ENCODE measurements at regions not wholly inside any gene's neighbourhood (a gene's known extent, or its start where the extent isn't known, plus 50 kb on each side); places are given as distances from the start of the nearest gene placed in this dataset.

- DNase-seq (no peak), ATAC-seq (ENCODE audit: low read depth in 2 of 2) (no peak)
- H3K9me3 Mint-ChIP-seq, result no peaks in the 10 kb centered on the region
- H3K27me3 Mint-ChIP-seq, result no peaks in the 10 kb centered on the region
- H3K4me3 Mint-ChIP-seq, result no peak overlapping the region
- H3K27ac Mint-ChIP-seq, result no peak overlapping the region
- H3K36me3 Mint-ChIP-seq, result no peaks in the 10 kb centered on the region
- H3K4me1 Mint-ChIP-seq, result no peaks in the 10 kb centered on the region
Measured at GRCh38 chr2:120564213-120565094, 171.2 kb upstream of the GLI2 start.

- no peaks in the 10 kb centered on the region for H3K27me3 Mint-ChIP-seq
- ATAC-seq (ENCODE audit: low read depth in 2 of 2), result no peak
Measured at GRCh38 chr2:120565095-120565460, 170.6 kb upstream of the GLI2 start.

GRCh38 chr2:120565929-120566328 lies 169.7 kb upstream of the GLI2 start:
- Mint-ChIP-seq H3K9me3 (no peaks in the 10 kb centered on the region), H3K36me3 (no peaks in the 10 kb centered on the region), H3K4me1 (no peaks in the 10 kb centered on the region), H3K27me3 (no peaks in the 10 kb centered on the region), H3K27ac (no peak overlapping the region), H3K4me3 (no peak overlapping the region)
- DNase-seq (no peak), ATAC-seq (ENCODE audit: low read depth in 2 of 2) (no peak)

More at GRCh38 chr2:120565095-120565460, 170.6 kb upstream of the GLI2 start:
- Mint-ChIP-seq H3K9me3 (no peaks in the 10 kb centered on the region), H3K36me3 (no peaks in the 10 kb centered on the region), H3K4me3 (no peak overlapping the region), H3K27ac (no peak overlapping the region), H3K4me1 (no peaks in the 10 kb centered on the region)
- no peak for DNase-seq

GRCh38 chr2:120566331-120567035 lies 169.2 kb upstream of the GLI2 start:
- Mint-ChIP-seq H3K27ac (no peak overlapping the region), H3K4me3 (no peak overlapping the region), H3K36me3 (no peaks in the 10 kb centered on the region), H3K9me3 (no peaks in the 10 kb centered on the region), H3K4me1 (no peaks in the 10 kb centered on the region), H3K27me3 (no peaks in the 10 kb centered on the region)
- DNase-seq (no peak), ATAC-seq (ENCODE audit: low read depth in 2 of 2) (no peak)

DNA sequence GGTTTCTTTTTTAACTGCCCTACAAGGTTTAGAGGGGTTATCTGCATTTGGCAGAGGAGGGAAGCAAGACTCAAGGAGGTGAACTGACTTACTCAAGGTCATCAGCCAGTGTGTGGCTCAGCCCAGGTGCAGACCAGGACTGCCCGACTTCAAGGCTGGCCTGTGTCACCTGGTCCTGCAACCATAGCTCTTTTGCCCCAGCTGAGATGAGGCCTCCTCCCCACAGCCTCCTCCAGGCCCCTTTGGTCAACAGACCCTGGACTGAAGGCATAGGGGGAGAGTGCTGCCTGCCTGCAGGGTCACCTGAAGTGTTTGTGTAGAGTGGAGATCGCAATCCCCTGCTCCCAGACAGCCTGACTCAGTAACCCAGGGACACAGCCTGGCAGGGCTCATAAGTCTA lies 168.5 kb upstream of the GLI2 start:
- Mint-ChIP-seq H3K27ac (no peak overlapping the region), H3K27me3 (no peaks in the 10 kb centered on the region), H3K9me3 (no peaks in the 10 kb centered on the region), H3K4me3 (no peak overlapping the region), H3K36me3 (no peaks in the 10 kb centered on the region), H3K4me1 (no peaks in the 10 kb centered on the region)
- DNase-seq (no peak), ATAC-seq (ENCODE audit: low read depth in 2 of 2) (no peak)

DNA sequence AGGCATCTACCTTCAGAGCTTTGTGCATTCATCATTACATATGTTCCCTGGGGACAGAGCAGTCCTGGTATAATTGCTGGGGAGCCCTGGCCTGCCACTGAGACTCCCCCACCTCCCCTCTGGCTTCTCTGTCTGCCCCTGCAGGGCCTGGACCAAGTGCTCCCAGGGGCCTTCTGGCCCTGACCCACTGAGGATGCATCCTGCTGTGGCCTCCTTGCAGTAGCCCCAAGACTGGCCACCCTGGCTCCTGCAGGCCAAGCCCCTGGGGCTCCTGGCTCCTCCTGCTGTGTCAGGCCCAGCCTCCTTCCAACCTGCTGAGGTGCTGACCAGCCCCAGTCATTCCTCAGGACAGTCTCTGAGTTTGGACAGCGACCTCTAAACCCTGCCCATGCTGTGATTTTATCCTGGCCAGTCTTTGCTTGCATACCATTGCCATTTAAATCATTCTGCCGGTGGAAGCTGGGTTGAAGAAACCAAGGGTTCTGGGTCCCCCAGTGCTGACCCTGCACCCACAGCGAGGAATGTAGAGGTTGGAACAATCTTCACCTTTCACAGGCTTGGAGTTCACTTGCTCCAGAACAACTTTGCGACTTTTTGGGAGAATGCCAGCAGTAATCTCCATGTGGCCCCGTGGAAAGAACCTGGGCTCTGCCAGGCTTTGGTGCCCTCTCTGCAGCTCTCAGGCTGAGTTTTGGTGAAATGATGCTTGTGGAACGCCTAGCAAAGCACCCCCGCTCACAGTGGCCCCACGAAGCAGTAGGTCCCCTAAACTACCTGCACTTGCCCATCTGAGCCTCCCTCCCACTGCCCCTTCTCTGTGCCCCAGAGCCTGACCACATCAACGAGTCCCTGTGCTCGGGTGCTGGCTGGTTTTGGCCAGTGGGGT lies 167.3 kb upstream of the GLI2 start:
- Mint-ChIP-seq H3K9me3 (no peaks in the 10 kb centered on the region), H3K4me3 (no peak overlapping the region)
- no peak for ATAC-seq (ENCODE audit: low read depth in 2 of 2)

GRCh38 chr2:120568975-120569268 lies 166.7 kb upstream of the GLI2 start:
- H3K27ac Mint-ChIP-seq, result no peak overlapping the region
- H3K4me1 Mint-ChIP-seq, result no peaks in the 10 kb centered on the region
- ATAC-seq (ENCODE audit: low read depth in 2 of 2) (no peak), DNase-seq (no peak)
- H3K27me3 Mint-ChIP-seq, result peaks cover 0 to 5% (median 0%) of the 10 kb centered on the region in 3 donors
- no peaks in the 10 kb centered on the region for H3K9me3 Mint-ChIP-seq
- no peaks in the 10 kb centered on the region for H3K36me3 Mint-ChIP-seq
- H3K4me3 Mint-ChIP-seq, result no peak overlapping the region

More for the DNA sequence above, 167.3 kb upstream of the GLI2 start:
- DNase-seq, result no peak
- Mint-ChIP-seq H3K27me3 (peaks cover 0 to 3% (median 0%) of the 10 kb centered on the region in 3 donors), H3K27ac (no peak overlapping the region), H3K4me1 (no peaks in the 10 kb centered on the region), H3K36me3 (no peaks in the 10 kb centered on the region)

DNA sequence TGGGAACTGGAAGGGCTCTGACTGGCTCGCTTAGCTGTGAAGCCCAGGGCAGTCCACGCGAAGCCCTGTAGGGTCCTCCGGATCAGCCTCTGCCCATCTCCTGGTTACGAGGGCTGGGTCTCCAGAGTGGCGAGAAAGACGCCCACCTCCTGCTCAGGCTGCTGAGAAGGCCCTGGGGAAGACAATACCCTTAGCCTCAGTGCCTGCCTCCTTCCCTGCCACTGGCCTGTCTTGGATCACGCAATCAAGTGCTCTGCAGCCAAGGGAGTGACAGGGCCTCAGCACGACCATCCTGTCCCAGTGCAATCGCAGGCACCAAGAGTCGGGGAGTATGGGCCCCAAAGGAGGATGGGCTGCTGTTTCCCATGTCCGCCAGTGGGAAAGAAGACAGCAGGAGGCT lies 165.7 kb upstream of the GLI2 start:
- Mint-ChIP-seq H3K36me3 (no peaks in the 10 kb centered on the region), H3K4me3 (no peak overlapping the region), H3K27ac (no peak overlapping the region), H3K9me3 (no peaks in the 10 kb centered on the region), H3K27me3 (peaks cover 0 to 8% (median 5%) of the 10 kb centered on the region in 3 donors), H3K4me1 (no peaks in the 10 kb centered on the region)
- ATAC-seq (ENCODE audit: low read depth in 2 of 2), result no peak
- no peak for DNase-seq

DNA sequence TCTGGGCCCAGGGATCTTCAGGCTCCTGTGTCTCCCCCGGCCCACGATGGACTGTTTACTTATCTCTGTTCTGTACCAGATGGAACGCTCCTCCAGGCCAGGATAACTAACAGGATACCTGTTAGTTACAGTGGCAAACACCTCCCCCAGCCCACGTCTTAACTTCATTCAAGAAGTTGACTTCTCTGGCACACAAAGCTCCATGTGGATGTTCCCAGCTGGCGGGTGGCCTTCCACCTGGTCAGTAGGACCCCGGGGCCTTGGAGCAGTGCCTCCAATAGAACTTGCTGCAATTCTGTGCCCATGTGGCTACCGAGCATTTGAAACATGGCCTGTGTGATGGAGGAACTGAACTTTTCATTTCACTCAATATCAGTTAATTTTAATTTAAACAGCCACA lies 165.1 kb upstream of the GLI2 start:
- no peaks in the 10 kb centered on the region for H3K9me3 Mint-ChIP-seq
- peaks cover under 1 to 12% (median 5%) of the 10 kb centered on the region in 3 donors for H3K27me3 Mint-ChIP-seq
- ATAC-seq (ENCODE audit: low read depth in 2 of 2) (no peak), DNase-seq (no peak)
- no peaks in the 10 kb centered on the region for H3K4me1 Mint-ChIP-seq
- no peak overlapping the region for H3K4me3 Mint-ChIP-seq
- no peaks in the 10 kb centered on the region for H3K36me3 Mint-ChIP-seq
- H3K27ac Mint-ChIP-seq, result no peak overlapping the region

DNA sequence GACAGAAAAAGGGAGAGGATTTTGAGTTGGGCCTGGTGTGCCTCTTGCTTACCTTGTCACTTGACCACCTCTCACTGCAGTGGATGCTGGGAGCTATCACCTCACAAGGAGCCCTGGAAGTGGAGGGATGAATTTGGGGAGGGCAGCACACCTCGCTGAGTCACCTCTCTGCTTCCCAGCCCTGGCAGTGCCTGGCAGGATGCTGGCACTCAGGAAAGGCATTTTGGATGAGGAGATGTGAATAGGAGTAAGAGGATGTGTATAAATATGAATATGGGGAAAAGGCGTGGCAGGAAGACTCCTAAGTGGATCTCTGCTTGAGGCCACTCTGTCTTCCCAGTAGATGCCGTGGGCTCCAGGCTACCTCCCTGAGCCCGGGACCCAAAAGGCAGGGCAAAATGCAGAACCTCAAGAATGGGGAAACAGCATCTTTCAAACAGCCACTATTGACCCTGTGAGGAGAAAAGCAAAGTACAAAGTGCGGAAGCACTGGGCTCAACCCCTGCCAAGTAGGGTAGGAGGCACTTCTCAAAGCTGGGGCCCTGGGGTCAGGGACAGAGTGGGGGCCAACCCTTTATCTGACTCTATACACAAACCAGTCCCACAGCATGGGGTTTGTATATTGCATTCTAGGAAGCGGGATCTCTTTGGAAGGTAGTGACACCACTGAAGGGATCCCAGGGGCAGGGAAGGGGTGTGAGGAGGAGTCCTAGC lies 164.5 kb upstream of the GLI2 start:
- ATAC-seq (ENCODE audit: low read depth in 2 of 2) (no peak), DNase-seq (no peak)
- peaks cover 7 to 19% (median 9%) of the 10 kb centered on the region in 3 donors for H3K27me3 Mint-ChIP-seq
- peaks cover 0 to 3% (median under 1%) of the 10 kb centered on the region in 3 donors for H3K4me1 Mint-ChIP-seq
- no peak overlapping the region for H3K4me3 Mint-ChIP-seq
- no peaks in the 10 kb centered on the region for H3K9me3 Mint-ChIP-seq
- H3K36me3 Mint-ChIP-seq, result no peaks in the 10 kb centered on the region
- H3K27ac Mint-ChIP-seq, result no peak overlapping the region

GRCh38 chr2:120572226-120572625 lies 163.4 kb upstream of the GLI2 start:
- no peaks in the 10 kb centered on the region for H3K36me3 Mint-ChIP-seq
- no peak overlapping the region for H3K4me3 Mint-ChIP-seq
- peaks cover 10 to 25% (median 13%) of the 10 kb centered on the region in 3 donors for H3K27me3 Mint-ChIP-seq
- H3K4me1 Mint-ChIP-seq, result peaks cover 1 to 5% (median 3%) of the 10 kb centered on the region in 3 donors
- no peak overlapping the region for H3K27ac Mint-ChIP-seq
- no peaks in the 10 kb centered on the region for H3K9me3 Mint-ChIP-seq
- ATAC-seq (ENCODE audit: low read depth in 2 of 2) (no peak), DNase-seq (no peak)

DNA sequence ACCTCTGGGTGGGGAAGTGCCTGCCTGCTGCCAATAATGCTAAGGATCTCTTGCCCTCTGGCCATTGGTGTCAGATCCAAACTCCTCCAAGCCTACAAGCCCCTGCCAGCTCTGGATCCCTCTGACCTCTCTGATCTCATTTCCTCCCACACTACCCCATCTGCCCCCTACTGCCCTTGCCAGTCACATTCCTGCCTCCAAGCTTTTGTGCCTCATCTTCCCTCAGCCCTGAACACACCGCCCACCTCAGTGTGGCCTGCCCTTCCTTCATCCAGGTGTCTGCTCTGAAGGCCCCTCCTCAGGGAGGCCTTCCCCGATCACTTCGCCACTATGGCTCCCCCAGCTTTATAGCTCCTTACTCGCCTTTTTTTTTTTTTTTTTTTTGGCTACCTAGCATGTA lies 161.0 kb upstream of the GLI2 start:
- H3K4me3 Mint-ChIP-seq, result no peak overlapping the region
- no peak overlapping the region for H3K27ac Mint-ChIP-seq
- peaks cover 4 to 13% (median 7%) of the 10 kb centered on the region in 3 donors for H3K4me1 Mint-ChIP-seq
- no peaks in the 10 kb centered on the region for H3K36me3 Mint-ChIP-seq
- H3K9me3 Mint-ChIP-seq, result no peaks in the 10 kb centered on the region
- ATAC-seq (ENCODE audit: low read depth in 2 of 2), result no peak
- H3K27me3 Mint-ChIP-seq, result peaks cover 13 to 40% (median 25%) of the 10 kb centered on the region in 3 donors
- no peak for DNase-seq

- H3K27ac Mint-ChIP-seq, result no peak overlapping the region
- no peak overlapping the region for H3K4me3 Mint-ChIP-seq
- DNase-seq, result no peak
- H3K36me3 Mint-ChIP-seq, result no peaks in the 10 kb centered on the region
- H3K4me1 Mint-ChIP-seq, result peaks cover 4 to 13% (median 7%) of the 10 kb centered on the region in 3 donors
- peaks cover 14 to 40% (median 25%) of the 10 kb centered on the region in 3 donors for H3K27me3 Mint-ChIP-seq
- ATAC-seq (ENCODE audit: low read depth in 2 of 2), result no peak
- no peaks in the 10 kb centered on the region for H3K9me3 Mint-ChIP-seq
Measured at GRCh38 chr2:120575966-120576365, 159.7 kb upstream of the GLI2 start.
